Fibroblast of mammary gland (primary cell): ENCODE measurements at regions not wholly inside any gene's neighbourhood (a gene's known extent, or its start where the extent isn't known, plus 50 kb on each side); places are given as distances from the start of the nearest gene placed in this dataset.
A peak's percentile ranks its signal among the peaks of the same experiment; 100 is the strongest.

Source experiments
- DNase-seq: peaks from one replicate; pipeline ENCODE4 v3.0.0-alpha.2; 2010; ENCODE audit warnings: low read depth
- H3K4me3 ChIP-seq: 2 replicates; pipeline ENCODE4 v1.5.1; 2011; ENCODE audit warnings: low read depth, mild to moderate bottlenecking, low read length, moderate library complexity; ENCODE audit not compliant: control insufficient read depth
- CTCF ChIP-seq: conservative IDR thresholded peaks from 2 replicates; pipeline ENCODE4 v1.5.1; 2011; ENCODE audit warnings: low read depth, low read length, inconsistent platforms; ENCODE audit not compliant: control insufficient read depth, insufficient read depth

- TF ChIP-seq CTCF, result no peak
- peak; percentile 79 for DNase-seq
- no peak overlapping the region for H3K4me3 ChIP-seq
Observed at GRCh38 chr14:65237023-65237814, 134.9 kb upstream of the MAX start.

- no peak for TF ChIP-seq CTCF
- H3K4me3 ChIP-seq, result no peak overlapping the region
- DNase-seq, result no peak
Observed at GRCh38 chr14:65237941-65238340, 135.6 kb upstream of the MAX start.

GRCh38 chr14:65238456-65238855 is 136.1 kb upstream of the MAX start:
- H3K4me3 ChIP-seq, result no peak overlapping the region
- peak; percentile 95 for DNase-seq
- no peak for TF ChIP-seq CTCF

- peak; percentile 97 for DNase-seq
- H3K4me3 ChIP-seq, result no peak overlapping the region
- TF ChIP-seq CTCF, result no peak
Observed at GRCh38 chr14:65239143-65239937, 137.0 kb upstream of the MAX start.

- H3K4me3 ChIP-seq, result no peak overlapping the region
- no peak for TF ChIP-seq CTCF
- DNase-seq, result no peak
Observed at GRCh38 chr14:65239938-65240296, 137.6 kb upstream of the MAX start.

GRCh38 chr14:65241125-65241752 is 138.9 kb upstream of the MAX start:
- TF ChIP-seq CTCF, result no peak
- no peak for DNase-seq

More at GRCh38 chr14:65241125-65241752, 138.9 kb upstream of the MAX start:
- no peak overlapping the region for H3K4me3 ChIP-seq
